ENCODE measurements at regions not wholly inside any gene's neighbourhood (a gene's known extent, or its start where the extent isn't known, plus 50 kb on each side); places are given as distances from the start of the nearest gene placed in this dataset.

- TF ChIP-seq CTCF (IDR thresholded peaks at IDR 0.05) (no peak), REST (IDR thresholded peaks at IDR 0.05; ENCODE audit: insufficient read depth in 1 of 2, low read depth in 2 of 2, low read length in 1 of 2) (no peak), POLR2AphosphoS5 (IDR thresholded peaks at IDR 0.05; ENCODE audit: low read depth, low read length) (no peak)
Observed at GRCh38 chr12:63238892-63239291, 87.9 kb upstream of the AVPR1A start.
